Thymus (tissue), 11 donors: ENCODE measurements at regions not wholly inside any gene's neighbourhood (a gene's known extent, or its start where the extent isn't known, plus 50 kb on each side); places are given as distances from the start of the nearest gene placed in this dataset.
A peak's percentile ranks its signal among the peaks of the same experiment; 100 is the strongest.

ENCODE experiments used
- DNase-seq, 9 donors: peaks; one replicate each; pipeline ENCODE4 v3.0.0-alpha.2; 2013; ENCODE audit warnings: low spot score in 9 of 9, low read depth in 6 of 9, missing footprints in 1 of 9
- H3K27ac ChIP-seq, 2 donors: one replicate each; pipeline ENCODE4 v1.5.1; 2013; ENCODE audit warnings: control low read depth in 1 of 2, low read depth in 1 of 2, low read length in 1 of 2, mild to moderate bottlenecking in 1 of 2, moderate library complexity in 1 of 2
- H3K27me3 ChIP-seq, 2 donors: one replicate each; pipeline ENCODE4 v1.5.1; 2013; ENCODE audit warnings: low read length in 1 of 2; ENCODE audit not compliant: control insufficient read depth in 2 of 2, insufficient read depth in 1 of 2
- H3K36me3 ChIP-seq, 2 donors: one replicate each; pipeline ENCODE4 v1.5.1; 2013; ENCODE audit warnings: low read length in 1 of 2, mild to moderate bottlenecking in 1 of 2, moderate library complexity in 1 of 2; ENCODE audit not compliant: control insufficient read depth in 2 of 2, insufficient read depth in 2 of 2
- H3K4me1 ChIP-seq, 2 donors: one replicate each; pipeline ENCODE4 v1.5.1; 2013; ENCODE audit warnings: low read length in 2 of 2; ENCODE audit not compliant: control insufficient read depth in 2 of 2, insufficient read depth in 2 of 2
- H3K4me3 ChIP-seq, 2 donors: one replicate each; pipeline ENCODE4 v1.5.1; 2013; ENCODE audit warnings: low read length in 2 of 2, control low read depth in 1 of 2, mild to moderate bottlenecking in 1 of 2
- H3K9me3 ChIP-seq, 2 donors: one replicate each; pipeline ENCODE4 v1.5.1; 2013; ENCODE audit warnings: low read length in 1 of 2, mild to moderate bottlenecking in 1 of 2; ENCODE audit not compliant: control insufficient read depth in 2 of 2, insufficient read depth in 1 of 2
- WGBS: extraction: QIAGEN DNeasy Blood & Tissue Kit; methylation state at CpG from one replicate; pipeline ENCODE4 v1.1.7; 2013; 5-methylcytosine and 5-hydroxymethylcytosine counted together
- donor health status: healthy.

GRCh38 chr16:80071964-80072456 lies 468.8 kb upstream of the DYNLRB2 start:
- Histone ChIP-seq H3K36me3 (no peaks in the 10 kb centered on the region), H3K9me3 (no peaks in the 10 kb centered on the region), H3K27ac (no peak overlapping the region), H3K4me1 (no peaks in the 10 kb centered on the region), H3K27me3 (no peaks in the 10 kb centered on the region), H3K4me3 (no peak overlapping the region)
- 90% methylated on average over 5 of the region's 5 CpGs for WGBS
- no peak for DNase-seq

GRCh38 chr16:80066805-80067580 lies 466.5 kb upstream of the MAF start:
- Histone ChIP-seq H3K27ac (no peak overlapping the region), H3K27me3 (no peaks in the 10 kb centered on the region), H3K9me3 (no peaks in the 10 kb centered on the region), H3K36me3 (no peaks in the 10 kb centered on the region), H3K4me1 (no peaks in the 10 kb centered on the region), H3K4me3 (no peak overlapping the region)
- no peak for DNase-seq
- 96% methylated on average over 12 of the region's 12 CpGs for WGBS

GRCh38 chr16:80065541-80065940 lies 465.0 kb upstream of the MAF start:
- WGBS, result 94% methylated on average over 3 of the region's 3 CpGs
- H3K9me3 ChIP-seq, result no peaks in the 10 kb centered on the region
- no peak for DNase-seq
- no peaks in the 10 kb centered on the region for H3K4me1 ChIP-seq
- no peak overlapping the region for H3K27ac ChIP-seq
- H3K36me3 ChIP-seq, result no peaks in the 10 kb centered on the region
- no peak overlapping the region for H3K4me3 ChIP-seq
- H3K27me3 ChIP-seq, result no peaks in the 10 kb centered on the region

GRCh38 chr16:80063713-80064069 lies 463.2 kb upstream of the MAF start:
- H3K27ac ChIP-seq, result no peak overlapping the region
- H3K36me3 ChIP-seq, result no peaks in the 10 kb centered on the region
- no peaks in the 10 kb centered on the region for H3K4me1 ChIP-seq
- no peak for DNase-seq
- no peak overlapping the region for H3K4me3 ChIP-seq
- 94% methylated on average over 4 of the region's 4 CpGs for WGBS
- H3K9me3 ChIP-seq, result no peaks in the 10 kb centered on the region
- H3K27me3 ChIP-seq, result no peaks in the 10 kb centered on the region

- DNase-seq, result no peak
- 98% methylated on average over 7 of the region's 7 CpGs for WGBS
- H3K36me3 ChIP-seq, result no peaks in the 10 kb centered on the region
- H3K27ac ChIP-seq, result no peak overlapping the region
- H3K9me3 ChIP-seq, result no peaks in the 10 kb centered on the region
- no peaks in the 10 kb centered on the region for H3K4me1 ChIP-seq
- H3K27me3 ChIP-seq, result no peaks in the 10 kb centered on the region
- H3K4me3 ChIP-seq, result no peak overlapping the region
These were observed 462.6 kb upstream of the MAF start for GRCh38 chr16:80063031-80063712.

- Histone ChIP-seq H3K27me3 (no peaks in the 10 kb centered on the region), H3K27ac (no peak overlapping the region), H3K36me3 (no peaks in the 10 kb centered on the region), H3K4me1 (no peaks in the 10 kb centered on the region), H3K4me3 (no peak overlapping the region), H3K9me3 (no peaks in the 10 kb centered on the region)
- DNase-seq, result no peak
- 96% methylated on average over 12 of the region's 12 CpGs for WGBS
These were observed 462.0 kb upstream of the MAF start for GRCh38 chr16:80062361-80063030.

GRCh38 chr16:80060470-80060869 lies 459.9 kb upstream of the MAF start:
- Histone ChIP-seq H3K36me3 (no peaks in the 10 kb centered on the region), H3K4me3 (no peak overlapping the region), H3K27me3 (no peaks in the 10 kb centered on the region), H3K9me3 (no peaks in the 10 kb centered on the region), H3K27ac (no peak overlapping the region), H3K4me1 (no peaks in the 10 kb centered on the region)
- no peak for DNase-seq
- 95% methylated on average over 3 of the region's 3 CpGs for WGBS

GRCh38 chr16:80059836-80060235 lies 459.3 kb upstream of the MAF start:
- Histone ChIP-seq H3K4me1 (no peaks in the 10 kb centered on the region), H3K36me3 (no peaks in the 10 kb centered on the region), H3K27ac (no peak overlapping the region), H3K27me3 (no peaks in the 10 kb centered on the region), H3K4me3 (no peak overlapping the region), H3K9me3 (no peaks in the 10 kb centered on the region)
- no peak for DNase-seq
- 96% methylated on average over 3 of the region's 3 CpGs for WGBS

GRCh38 chr16:80058214-80058613 lies 457.7 kb upstream of the MAF start:
- no peak overlapping the region for H3K4me3 ChIP-seq
- no peaks in the 10 kb centered on the region for H3K9me3 ChIP-seq
- H3K4me1 ChIP-seq, result no peaks in the 10 kb centered on the region
- no peaks in the 10 kb centered on the region for H3K36me3 ChIP-seq
- 91% methylated on average over 9 of the region's 9 CpGs for WGBS
- peak overlapping the region; percentile 42 to 43 for H3K27ac ChIP-seq
- peak in 2 of 9 donors; percentile 9 to 11 for DNase-seq
- H3K27me3 ChIP-seq, result no peaks in the 10 kb centered on the region
